GM12878 (cell line): ENCODE measurements at regions not wholly inside any gene's neighbourhood (a gene's known extent, or its start where the extent isn't known, plus 50 kb on each side); places are given as distances from the start of the nearest gene placed in this dataset.

Experiments used
- ATAC-seq: fragments of 200-7000 bp; cut with Tn5 transposase; 3 replicates; pipeline ENCODE4 v1.9.1; 2020; ENCODE audit warnings: mild to moderate bottlenecking, moderate library complexity
- BruUV-seq: library from RNA; stranded (reverse); fragments of 400-500 nt; replicated peaks from 2 replicates; lab custom pipeline; 2021; lab: Mats Ljungman, UMichigan
- CTCF ChIA-PET: fragments of 300-600 bp; sonication (Branson Sonifier 250); formaldehyde crosslinking; extraction: SDS; loops from one replicate; lab custom pipeline; 2021; ENCODE audit warnings: inconsistent platforms; lab: Yijun Ruan, JAX
- POLR2A ChIA-PET: fragments of 350-600 bp; formaldehyde crosslinking; extraction: SDS; loops from one replicate; lab custom pipeline; 2021; ENCODE audit warnings: inconsistent platforms; lab: Charles Lee
- RAD21 ChIA-PET: fragments of 300-600 bp; sonication (Branson Sonifier 250); formaldehyde crosslinking; loops from one replicate; lab custom pipeline; 2023; ENCODE audit warnings: antibody characterized with exemption; ENCODE audit not compliant: unreplicated experiment; lab: Charles Lee
- SMC1A ChIA-PET: fragments of 300-600 bp; sonication (Branson Sonifier 250); formaldehyde crosslinking; loops from one replicate; lab custom pipeline; 2023; ENCODE audit not compliant: unreplicated experiment, uncharacterized antibody; lab: Charles Lee
- DNase-seq: peaks from one replicate; pipeline ENCODE4 v3.0.0-alpha.2; 2011; ENCODE audit warnings: low read depth, low spot score
- FAIRE-seq: peaks from 3 replicates; lab custom pipeline; 2011; peaks lifted over from hg19 to GRCh38; lab: Jason Lieb, UNC
- H2AFZ ChIP-seq: 2 replicates; pipeline ENCODE4 v1.6.0; 2011; ENCODE audit warnings: low read depth, low read length, control low read depth; ENCODE audit not compliant: control insufficient read depth
- H3K27ac ChIP-seq: 2 replicates; pipeline ENCODE4 v1.5.1; 2011; ENCODE audit warnings: control low read depth; ENCODE audit not compliant: control insufficient read depth, insufficient read depth
- H3K27me3 ChIP-seq, 2 experiments: replicated peaks in 1 of 2; 2 replicates each; pipeline versions ENCODE4 v1.6.0 to v1.6.1; 2011; ENCODE audit warnings: low read length in 1 of 2; ENCODE audit not compliant: control insufficient read depth in 2 of 2, insufficient read depth in 2 of 2
- H3K36me3 ChIP-seq, 2 experiments: 2 replicates each; pipeline ENCODE4 v1.5.1; 2011; ENCODE audit warnings: low read length in 1 of 2; ENCODE audit not compliant: control insufficient read depth in 2 of 2, insufficient read depth in 2 of 2
- H3K4me1 ChIP-seq: 2 replicates; pipeline ENCODE4 v1.6.1; 2011; ENCODE audit warnings: mild to moderate bottlenecking, low read length, moderate library complexity, mixed read lengths; ENCODE audit not compliant: control insufficient read depth, insufficient read depth
- H3K4me2 ChIP-seq: 2 replicates; pipeline ENCODE4 v1.6.0; 2011; ENCODE audit warnings: control low read depth; ENCODE audit not compliant: control insufficient read depth, insufficient read depth
- H3K4me3 ChIP-seq: fragments of 200-600 bp; sonication (generic); 2 replicates; pipeline ENCODE4 v1.5.1; 2016
- H3K79me2 ChIP-seq: 2 replicates; pipeline ENCODE4 v1.6.0; 2011; ENCODE audit warnings: low read length; ENCODE audit not compliant: control insufficient read depth, insufficient read depth
- H3K9ac ChIP-seq: 2 replicates; pipeline ENCODE4 v1.8.0; 2011; ENCODE audit warnings: low read length, control low read depth, mixed read lengths; ENCODE audit not compliant: control insufficient read depth, insufficient read depth
- H3K9me3 ChIP-seq: replicated peaks from 3 replicates; pipeline ENCODE4 v1.5.1; 2011; ENCODE audit warnings: mild to moderate bottlenecking, low read length; ENCODE audit not compliant: control insufficient read depth, insufficient read depth
- H4K20me1 ChIP-seq: 2 replicates; pipeline ENCODE4 v1.6.0; 2011; ENCODE audit not compliant: control insufficient read depth, insufficient read depth
- BACH1 ChIP-seq: fragments of 450-650 bp; IDR thresholded peaks from 2 replicates; pipeline ENCODE4 v1.6.1; 2017; ENCODE audit warnings: mild to moderate bottlenecking, borderline replicate concordance
- CHD2 ChIP-seq: IDR thresholded peaks from 2 replicates; pipeline ENCODE4 v1.6.1; 2011; ENCODE audit warnings: low read depth, low read length, improper control_type of control experiment, borderline replicate concordance
- E4F1 ChIP-seq: fragments of 450-650 bp; IDR thresholded peaks from 2 replicates; pipeline ENCODE4 v1.6.1; 2018; ENCODE audit warnings: borderline replicate concordance, mild to moderate bottlenecking; ENCODE audit not compliant: partially characterized antibody
- IRF3 ChIP-seq: fragments of 450-650 bp; IDR thresholded peaks from 2 replicates; pipeline ENCODE4 v1.6.1; 2014; ENCODE audit warnings: mild to moderate bottlenecking
- KDM1A ChIP-seq: fragments of 200-600 bp; sonication (generic); IDR thresholded peaks from 2 replicates; pipeline ENCODE4 v1.6.1; 2016; ENCODE audit warnings: borderline replicate concordance
- MEF2A ChIP-seq: IDR thresholded peaks from 2 replicates; pipeline ENCODE4 v1.6.1; 2011; ENCODE audit warnings: low read depth, mild to moderate bottlenecking, low read length, moderate library complexity; ENCODE audit not compliant: insufficient read depth
- POLR2AphosphoS5 ChIP-seq: IDR thresholded peaks from 2 replicates; pipeline ENCODE4 v1.6.1; 2011; ENCODE audit warnings: mild to moderate bottlenecking, low read length, inconsistent platforms
- SP1 ChIP-seq: IDR thresholded peaks from one replicate; pipeline ENCODE4 v1.6.1; 2011; ENCODE audit warnings: low read depth, low read length
- SRF ChIP-seq, 2 experiments: IDR thresholded peaks; 2 replicates each; pipeline ENCODE4 v1.6.1; 2011; ENCODE audit warnings: low read depth in 2 of 2, low read length in 2 of 2, mild to moderate bottlenecking in 1 of 2, moderate library complexity in 1 of 2
- WGBS: methylation state at CpG from one replicate; pipeline ENCODE4 v1.1.6; 2016; ENCODE audit warnings: low lambda C conversion rate; ENCODE audit not compliant: insufficient replicate concordance, insufficient coverage; ENCODE audit errors: missing lambda C conversion rate; 5-methylcytosine and 5-hydroxymethylcytosine counted together
- in situ Hi-C: fragments of 300-500 bp; cut with MboI; formaldehyde crosslinking; loops from 9 replicates; pipeline ENCODE4 v1.14.3; 2018; ENCODE audit warnings: mixed read lengths
- intact Hi-C: fragments of 100-400 bp; cut with micrococcal nuclease; formaldehyde crosslinking; loops from one replicate; pipeline ENCODE4 v1.14.2; 2022; ENCODE audit not compliant: unreplicated experiment
- TF ChIP-seq, protein P1 (sequence below): IDR thresholded peaks from 2 replicates; pipeline ENCODE4 v1.6.1; 2012; ENCODE audit warnings: low read depth, low read length, improper control_type of control experiment
- TF ChIP-seq, protein P2 (sequence below): fragments of 450-650 bp; formaldehyde crosslinking; IDR thresholded peaks from 2 replicates; pipeline ENCODE4 v1.4.0; 2020; ENCODE audit warnings: mild to moderate bottlenecking, moderate library complexity
- TF ChIP-seq, protein P3 (sequence below): fragments of 450-650 bp; IDR thresholded peaks from 2 replicates; pipeline ENCODE4 v1.6.1; 2017; ENCODE audit warnings: mild to moderate bottlenecking, low read depth, inconsistent platforms; ENCODE audit not compliant: poor library complexity, severe bottlenecking

DNA sequence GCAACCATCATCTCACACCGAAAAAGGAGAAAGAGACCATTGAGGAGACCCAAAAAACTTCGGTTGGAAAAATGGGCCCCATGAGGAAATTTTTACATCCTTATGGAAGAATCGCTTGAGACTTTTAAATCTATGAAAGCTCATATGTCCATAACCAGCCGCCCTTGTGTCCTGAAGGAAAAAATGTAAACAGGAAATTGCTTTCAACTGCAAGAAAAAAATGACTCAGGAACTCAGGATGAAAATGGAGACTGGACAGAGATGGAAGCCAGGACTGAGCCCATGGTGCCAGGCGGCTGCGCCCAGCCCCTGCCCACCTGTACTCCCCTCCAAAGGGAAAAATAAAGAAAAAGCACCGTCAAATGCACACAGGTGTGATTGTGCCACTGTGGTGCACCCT, 81.5 kb upstream of the SLC66A3 start:
- CTCF ChIA-PET: interaction anchor here (1.5 kb wide), 1 partner anchor 241 kb away, joined by 4 read pairs; no protein-coding TSS in a partner anchor
- DNase-seq: no peak
- 55% methylated on average over 7 of the region's 7 CpGs for WGBS
- H3K4me3 ChIP-seq: no peak overlapping the region
- intact Hi-C loops (loop anchor here (10.0 kb wide), 1 partner anchor 51 kb away; no protein-coding TSS in a partner anchor), in situ Hi-C loops (no loop called here)
- no peaks in the 10 kb centered on the region for H3K4me1 ChIP-seq
- H3K4me2 ChIP-seq: no peak overlapping the region
- SMC1A ChIA-PET: no interaction called here
- H3K27me3 ChIP-seq: peaks cover 0 to 5% of the 10 kb centered on the region in 2 experiments; a peak in 2 of 4 replicates
- H3K36me3 ChIP-seq: no peaks in the 10 kb centered on the region
- no TSS peak for BruUV-seq
- RAD21 ChIA-PET: no interaction called here
- FAIRE-seq: no peak
- POLR2A ChIA-PET: no interaction called here
- H3K9me3 ChIP-seq: no peaks in the 10 kb centered on the region
- H3K9ac ChIP-seq: no peak overlapping the region
- H2AFZ ChIP-seq: no peak overlapping the region
- no peaks in the 10 kb centered on the region for H4K20me1 ChIP-seq
- H3K79me2 ChIP-seq: no peaks in the 10 kb centered on the region
- no peak for ATAC-seq
- H3K27ac ChIP-seq: no peak overlapping the region
- TF ChIP-seq, protein P1, sequence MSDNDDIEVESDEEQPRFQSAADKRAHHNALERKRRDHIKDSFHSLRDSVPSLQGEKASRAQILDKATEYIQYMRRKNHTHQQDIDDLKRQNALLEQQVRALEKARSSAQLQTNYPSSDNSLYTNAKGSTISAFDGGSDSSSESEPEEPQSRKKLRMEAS: no peak
- TF ChIP-seq SP1 (no peak), SRF (IDR thresholded peaks at IDR 0.05; ENCODE audit: low read depth in 2 of 2, low read length in 2 of 2) (no peak), POLR2AphosphoS5 (no peak), E4F1 (no peak), CHD2 (no peak), IRF3 (no peak), BACH1 (no peak), KDM1A (no peak), MEF2A (no peak)
- TF ChIP-seq, protein P2, sequence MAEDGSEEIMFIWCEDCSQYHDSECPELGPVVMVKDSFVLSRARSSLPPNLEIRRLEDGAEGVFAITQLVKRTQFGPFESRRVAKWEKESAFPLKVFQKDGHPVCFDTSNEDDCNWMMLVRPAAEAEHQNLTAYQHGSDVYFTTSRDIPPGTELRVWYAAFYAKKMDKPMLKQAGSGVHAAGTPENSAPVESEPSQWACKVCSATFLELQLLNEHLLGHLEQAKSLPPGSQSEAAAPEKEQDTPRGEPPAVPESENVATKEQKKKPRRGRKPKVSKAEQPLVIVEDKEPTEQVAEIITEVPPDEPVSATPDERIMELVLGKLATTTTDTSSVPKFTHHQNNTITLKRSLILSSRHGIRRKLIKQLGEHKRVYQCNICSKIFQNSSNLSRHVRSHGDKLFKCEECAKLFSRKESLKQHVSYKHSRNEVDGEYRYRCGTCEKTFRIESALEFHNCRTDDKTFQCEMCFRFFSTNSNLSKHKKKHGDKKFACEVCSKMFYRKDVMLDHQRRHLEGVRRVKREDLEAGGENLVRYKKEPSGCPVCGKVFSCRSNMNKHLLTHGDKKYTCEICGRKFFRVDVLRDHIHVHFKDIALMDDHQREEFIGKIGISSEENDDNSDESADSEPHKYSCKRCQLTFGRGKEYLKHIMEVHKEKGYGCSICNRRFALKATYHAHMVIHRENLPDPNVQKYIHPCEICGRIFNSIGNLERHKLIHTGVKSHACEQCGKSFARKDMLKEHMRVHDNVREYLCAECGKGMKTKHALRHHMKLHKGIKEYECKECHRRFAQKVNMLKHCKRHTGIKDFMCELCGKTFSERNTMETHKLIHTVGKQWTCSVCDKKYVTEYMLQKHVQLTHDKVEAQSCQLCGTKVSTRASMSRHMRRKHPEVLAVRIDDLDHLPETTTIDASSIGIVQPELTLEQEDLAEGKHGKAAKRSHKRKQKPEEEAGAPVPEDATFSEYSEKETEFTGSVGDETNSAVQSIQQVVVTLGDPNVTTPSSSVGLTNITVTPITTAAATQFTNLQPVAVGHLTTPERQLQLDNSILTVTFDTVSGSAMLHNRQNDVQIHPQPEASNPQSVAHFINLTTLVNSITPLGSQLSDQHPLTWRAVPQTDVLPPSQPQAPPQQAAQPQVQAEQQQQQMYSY (CRISPR knock-in tag): no peak
- TF ChIP-seq, protein P3, sequence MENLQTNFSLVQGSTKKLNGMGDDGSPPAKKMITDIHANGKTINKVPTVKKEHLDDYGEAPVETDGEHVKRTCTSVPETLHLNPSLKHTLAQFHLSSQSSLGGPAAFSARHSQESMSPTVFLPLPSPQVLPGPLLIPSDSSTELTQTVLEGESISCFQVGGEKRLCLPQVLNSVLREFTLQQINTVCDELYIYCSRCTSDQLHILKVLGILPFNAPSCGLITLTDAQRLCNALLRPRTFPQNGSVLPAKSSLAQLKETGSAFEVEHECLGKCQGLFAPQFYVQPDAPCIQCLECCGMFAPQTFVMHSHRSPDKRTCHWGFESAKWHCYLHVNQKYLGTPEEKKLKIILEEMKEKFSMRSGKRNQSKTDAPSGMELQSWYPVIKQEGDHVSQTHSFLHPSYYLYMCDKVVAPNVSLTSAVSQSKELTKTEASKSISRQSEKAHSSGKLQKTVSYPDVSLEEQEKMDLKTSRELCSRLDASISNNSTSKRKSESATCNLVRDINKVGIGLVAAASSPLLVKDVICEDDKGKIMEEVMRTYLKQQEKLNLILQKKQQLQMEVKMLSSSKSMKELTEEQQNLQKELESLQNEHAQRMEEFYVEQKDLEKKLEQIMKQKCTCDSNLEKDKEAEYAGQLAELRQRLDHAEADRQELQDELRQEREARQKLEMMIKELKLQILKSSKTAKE: no peak
